Renal pelvis (tissue), 1 donor: ENCODE measurements at regions not wholly inside any gene's neighbourhood (a gene's known extent, or its start where the extent isn't known, plus 50 kb on each side); places are given as distances from the start of the nearest gene placed in this dataset.

Source experiments
- DNase-seq: peaks from one replicate; pipeline ENCODE4 v3.0.0-alpha.2; 2013

DNA sequence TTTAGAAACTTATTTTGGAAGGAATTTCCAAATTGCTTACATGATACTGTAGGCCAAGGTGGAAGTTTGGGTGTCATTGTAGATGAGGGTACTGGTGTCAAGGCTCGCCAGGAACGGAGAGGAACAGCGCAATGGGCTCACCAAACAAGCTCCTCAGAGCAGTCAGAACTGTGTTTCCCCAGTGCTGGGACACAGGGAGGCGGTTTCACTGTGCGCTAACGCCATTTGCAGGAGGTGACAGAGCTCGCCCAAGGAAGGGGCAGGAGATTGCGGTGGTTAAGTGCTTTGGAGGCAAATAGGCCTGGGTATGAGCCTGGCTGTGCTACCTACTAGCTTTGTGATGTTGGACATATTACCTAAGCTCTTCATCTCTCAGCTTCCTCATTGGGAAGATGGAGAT, 57.3 kb downstream of the HHEX start:
- no peak for DNase-seq

DNA sequence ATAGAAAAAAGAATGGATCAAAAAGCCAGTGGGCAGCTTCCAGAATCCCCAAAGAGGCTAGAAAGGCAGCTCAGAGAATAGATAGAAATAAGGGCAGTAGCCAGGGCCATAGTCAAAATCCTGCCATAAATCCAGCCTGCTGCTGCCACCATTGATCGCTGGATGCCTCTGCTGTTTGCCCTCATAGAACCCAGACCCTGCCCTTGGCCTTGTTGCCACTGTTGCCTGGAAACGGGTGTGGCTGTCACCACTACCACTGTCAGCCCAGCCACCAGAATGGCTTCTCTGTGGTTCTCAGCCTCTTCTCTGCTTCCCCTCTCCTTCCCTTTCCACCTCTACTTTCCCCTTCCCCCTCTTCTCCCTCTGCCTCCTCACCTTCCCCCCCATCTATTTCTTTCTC, 57.8 kb downstream of the HHEX start:
- no peak for DNase-seq

DNA sequence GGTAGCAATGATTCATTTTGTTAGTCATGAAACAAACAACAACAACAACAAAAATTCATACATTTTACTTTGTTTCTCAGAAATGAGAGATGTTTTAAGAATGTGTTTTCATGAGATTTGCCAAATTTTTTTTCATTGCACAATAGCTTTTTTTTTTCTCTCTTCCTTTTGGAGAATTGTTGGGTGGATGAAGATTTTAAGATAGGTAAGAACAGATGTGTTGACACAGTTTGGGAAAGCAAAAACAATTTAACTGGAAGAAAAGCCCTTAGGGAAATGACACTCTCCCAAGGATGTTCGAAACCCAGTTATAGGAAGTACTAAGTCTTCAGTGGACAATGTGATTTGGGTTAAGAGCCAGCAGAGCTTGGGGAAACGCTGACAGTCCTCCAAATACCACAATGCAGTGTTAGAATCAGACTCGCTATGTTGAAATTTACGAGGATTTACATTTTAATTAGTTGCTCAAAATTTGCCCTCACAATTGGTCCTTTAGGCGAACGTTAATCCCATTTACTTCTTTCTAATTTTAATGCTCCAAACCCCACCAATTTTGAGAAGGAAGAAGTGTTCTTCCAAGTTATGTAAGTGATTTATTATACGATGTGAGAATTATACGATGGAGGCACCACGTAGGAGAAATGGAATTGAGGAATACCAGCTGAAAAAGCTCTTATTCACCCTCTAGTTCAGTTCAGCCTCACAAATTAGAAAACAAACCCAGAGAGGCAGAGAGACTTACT, 61.2 kb downstream of the HHEX start:
- DNase-seq: no peak

DNA sequence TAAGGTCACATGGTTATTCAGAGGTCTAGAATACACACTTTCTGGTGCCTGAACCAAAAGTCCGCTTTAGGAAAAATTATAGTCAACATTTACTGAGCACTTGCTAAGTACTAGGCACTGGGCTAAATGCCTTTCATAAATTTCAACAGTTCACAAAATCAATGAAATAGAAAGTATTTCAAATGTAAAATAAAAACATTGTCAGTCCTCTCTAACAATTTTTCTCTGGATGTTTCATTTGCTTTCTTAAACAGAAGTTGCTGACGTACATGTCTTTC, 61.7 kb downstream of the HHEX start:
- no peak for DNase-seq

DNA sequence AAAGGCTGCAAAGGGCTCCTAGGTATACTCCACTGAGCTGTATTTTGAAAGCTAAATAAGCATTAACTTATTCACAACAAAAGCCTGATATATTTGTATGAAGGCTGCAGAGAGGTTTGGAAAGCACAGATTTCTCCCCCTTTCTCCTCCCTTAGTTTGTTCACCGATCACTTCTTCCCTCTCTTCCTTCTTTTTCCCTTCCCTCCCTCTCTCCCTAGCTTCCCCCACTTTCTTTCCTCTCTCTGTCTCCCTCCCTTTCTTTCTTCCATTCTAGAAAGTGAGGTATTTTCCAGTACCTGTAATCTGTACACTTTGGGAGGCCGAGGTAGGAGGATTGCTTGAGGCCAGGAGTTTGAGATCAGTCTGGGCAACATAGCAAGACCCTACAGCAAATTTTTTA, 62.1 kb downstream of the HHEX start:
- no peak for DNase-seq

DNA sequence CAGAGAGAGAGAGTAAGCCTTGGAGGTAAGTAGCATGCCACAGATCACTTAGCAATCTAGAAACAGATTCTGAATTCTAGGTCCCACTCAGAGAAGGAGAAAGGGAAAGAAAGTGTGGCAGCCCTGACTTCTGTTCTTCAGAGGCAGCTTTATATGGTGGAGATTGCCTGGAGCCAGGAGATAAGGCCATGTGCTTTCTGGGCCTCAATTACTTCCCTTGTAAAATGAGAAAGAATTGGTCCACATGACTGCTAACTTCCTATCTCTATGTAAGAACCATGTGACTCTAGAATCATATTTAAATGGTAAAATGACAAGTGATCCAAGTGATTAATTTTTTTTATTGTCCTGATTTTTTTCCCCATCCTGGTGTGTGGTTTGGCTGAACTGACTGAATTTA, 64.1 kb downstream of the HHEX start:
- DNase-seq: no peak

DNA sequence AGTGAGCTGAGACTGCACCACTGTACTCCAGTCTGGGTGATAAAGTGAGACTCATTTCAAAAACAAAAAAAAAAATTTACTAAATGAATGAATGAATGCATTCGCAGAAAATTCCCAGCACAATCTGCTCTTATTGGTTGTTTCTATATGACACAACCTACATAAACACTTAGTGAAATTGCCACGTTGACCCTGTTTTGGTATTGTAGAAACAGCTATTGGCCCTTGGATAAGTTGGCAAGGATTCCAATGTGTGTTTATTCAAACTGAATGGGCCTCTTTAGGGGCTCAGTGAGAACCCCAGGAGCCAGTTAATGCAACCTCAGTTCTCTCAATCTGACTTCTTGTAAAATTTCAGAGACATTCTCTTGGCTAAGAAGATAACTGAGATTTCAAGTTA, 66.0 kb downstream of the HHEX start:
- DNase-seq: no peak

DNA sequence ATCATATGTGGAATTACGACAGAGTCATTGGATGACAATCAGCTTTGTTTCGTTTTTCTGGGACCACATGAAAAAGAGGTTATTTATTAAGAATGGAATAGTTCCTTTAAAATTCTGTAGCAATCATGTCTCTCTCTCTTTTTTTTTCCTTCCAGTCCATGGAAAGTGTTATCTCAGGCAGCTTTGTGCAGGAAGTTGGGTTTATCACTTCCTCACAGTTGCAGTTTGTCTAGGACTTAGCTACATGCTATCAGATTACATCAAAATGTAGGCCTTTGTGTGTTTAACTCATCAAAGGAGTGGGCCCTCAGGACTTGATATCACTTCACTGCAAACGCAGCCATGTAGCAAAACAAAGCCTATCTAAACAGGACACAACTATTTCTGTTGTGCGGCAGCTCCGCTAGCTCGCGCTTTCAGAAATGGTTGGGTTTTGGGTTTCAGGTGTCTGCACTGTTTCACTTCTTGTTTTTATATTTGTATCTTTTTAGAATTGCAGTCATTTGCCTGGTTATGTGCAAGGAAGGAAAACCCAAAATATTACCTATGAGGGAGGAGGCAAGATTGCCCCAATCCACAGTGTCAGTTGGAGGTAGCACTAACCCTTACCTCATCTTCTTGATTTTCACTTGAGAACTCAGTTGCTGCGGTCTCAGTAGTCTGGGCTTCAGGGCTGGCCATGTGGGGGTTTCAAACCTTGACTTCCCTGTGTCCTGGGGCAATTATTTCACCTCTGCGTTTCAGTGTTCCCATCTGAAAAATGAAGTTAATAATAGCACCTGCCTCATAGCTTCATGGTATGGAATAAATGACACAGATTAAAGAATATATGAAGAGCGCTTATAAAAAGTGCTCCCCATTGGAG, 66.7 kb downstream of the HHEX start:
- peak; percentile 34 for DNase-seq

DNA sequence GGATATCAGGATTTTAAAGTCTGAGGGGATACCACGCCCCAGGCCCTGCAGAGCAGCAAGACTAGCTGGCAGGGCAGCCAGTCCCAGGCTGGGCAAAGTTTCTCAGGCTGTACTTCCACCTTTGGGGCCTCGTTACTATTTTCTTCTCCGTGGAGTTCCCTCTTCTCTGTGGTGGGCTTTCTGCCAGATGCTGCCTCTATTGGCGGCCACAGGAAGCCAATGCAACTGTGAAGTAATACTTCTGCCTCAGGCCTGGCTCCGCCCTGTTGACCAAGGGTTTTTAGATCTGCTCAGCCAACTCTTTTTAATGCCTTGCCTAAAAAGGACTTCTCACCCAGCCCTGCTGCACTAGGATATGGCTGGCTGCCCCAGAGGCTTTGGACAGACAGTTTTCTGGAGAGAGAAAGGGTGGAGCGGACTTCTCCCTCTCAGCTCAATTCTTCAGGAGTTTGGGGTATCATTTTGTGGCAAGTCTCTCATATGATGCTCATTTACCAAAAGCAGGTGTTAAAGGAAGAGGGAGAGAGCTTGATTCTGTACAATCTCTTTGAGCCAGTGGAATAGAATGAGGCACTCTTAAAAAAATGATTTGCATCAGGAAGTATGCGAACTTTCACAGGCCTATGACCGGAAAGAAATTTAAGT, 67.4 kb downstream of the HHEX start:
- peak; percentile 65 for DNase-seq

DNA sequence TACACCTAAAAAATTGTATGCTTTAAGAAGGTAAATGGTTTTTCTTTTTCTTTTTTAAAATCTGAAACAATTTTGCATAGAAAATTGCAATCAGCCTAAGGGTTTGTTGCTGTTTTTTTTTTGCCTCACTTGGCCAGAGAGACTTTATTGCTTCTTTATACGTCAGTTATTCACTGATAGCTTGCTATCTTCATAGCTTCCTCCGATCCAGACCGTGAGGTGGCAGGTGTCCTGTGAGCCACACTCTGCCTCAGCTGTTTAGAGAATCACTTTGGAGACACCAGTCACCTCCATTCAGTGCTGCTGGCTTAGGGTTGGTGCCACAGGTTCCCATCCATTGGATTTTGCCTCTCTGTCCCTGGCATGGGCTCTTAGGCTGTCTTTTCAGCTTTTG, 68.0 kb downstream of the HHEX start:
- no peak for DNase-seq

DNA sequence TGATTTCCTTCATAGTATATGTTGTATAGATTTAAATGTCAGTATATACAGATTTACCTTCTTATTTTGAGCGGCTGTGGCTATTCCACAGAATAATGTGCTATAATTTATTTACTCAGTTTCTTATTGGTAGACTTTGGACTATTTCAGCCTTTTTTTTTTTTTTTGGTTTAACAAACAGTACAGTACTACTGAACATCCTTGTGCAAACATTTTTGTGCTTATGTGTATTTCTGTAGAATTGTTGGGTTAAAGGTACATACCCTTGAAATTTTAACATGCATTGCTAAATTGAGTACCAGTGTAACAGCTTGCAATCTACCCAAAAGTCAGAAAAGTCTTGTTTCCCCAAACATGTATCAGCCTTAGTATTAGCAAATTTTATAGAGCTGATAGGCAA, 68.8 kb downstream of the HHEX start:
- DNase-seq: no peak

DNA sequence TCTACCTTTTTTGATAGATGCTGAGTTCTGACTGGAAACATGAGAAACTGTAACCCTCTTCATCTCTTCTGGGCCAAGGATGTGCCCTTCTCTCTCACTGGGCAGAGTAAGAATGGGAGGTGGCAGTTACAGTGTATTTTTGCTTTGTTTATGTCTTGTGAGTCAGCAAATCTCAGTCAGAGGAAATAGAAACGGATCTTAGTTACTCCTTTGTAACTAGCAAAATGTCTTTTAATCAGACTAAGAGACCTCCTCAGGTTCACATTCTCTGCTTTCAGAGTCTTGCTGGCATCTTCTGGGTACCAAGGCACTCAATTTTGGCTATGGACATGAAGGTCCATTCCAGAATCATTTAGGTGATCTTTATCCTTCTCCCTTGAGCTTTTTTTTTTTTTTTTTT, 70.9 kb downstream of the HHEX start:
- DNase-seq: no peak

DNA sequence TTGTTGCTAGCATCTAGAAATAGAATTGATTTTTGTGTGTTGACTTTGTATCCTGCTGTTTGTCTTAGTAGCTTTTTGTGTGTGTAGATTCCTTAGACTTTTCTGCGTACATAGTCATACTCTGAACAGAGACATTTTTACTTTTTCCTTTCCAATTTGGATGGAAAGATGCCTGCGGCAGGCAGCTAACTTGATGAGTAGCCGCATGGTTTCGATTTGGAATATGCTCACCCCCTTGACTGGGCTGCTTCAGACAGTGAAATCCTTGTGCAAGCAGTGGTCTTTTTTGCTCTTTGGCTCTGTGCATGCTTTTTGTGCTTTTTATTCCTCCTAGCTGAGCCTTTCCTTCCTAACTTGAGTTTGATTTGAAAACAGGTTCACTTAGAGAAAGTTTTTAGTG, 71.8 kb downstream of the HHEX start:
- no peak for DNase-seq

DNA sequence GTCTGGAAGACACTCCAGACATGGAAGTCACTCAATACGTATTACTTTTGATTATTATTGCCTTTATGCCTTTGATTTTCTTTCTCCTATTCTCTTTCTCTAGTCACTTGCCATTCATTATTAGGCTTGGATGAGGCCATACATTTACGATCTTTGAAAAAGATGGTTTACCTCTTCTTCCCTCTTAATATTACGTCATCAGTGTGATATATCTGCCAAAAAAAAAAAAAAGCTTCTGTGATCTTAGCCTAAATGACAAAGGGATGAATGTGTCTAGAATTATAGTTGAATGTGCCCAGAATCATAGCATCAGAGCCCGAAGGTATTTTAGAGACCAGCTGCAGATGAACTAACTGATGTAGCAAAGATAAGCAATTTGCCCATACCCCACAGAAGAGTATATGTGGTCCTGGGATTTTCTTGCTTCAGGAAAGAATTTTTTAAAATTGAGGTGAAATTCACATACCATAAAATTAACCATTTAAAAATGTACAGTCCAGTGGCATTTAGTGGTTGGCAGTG, 73.9 kb downstream of the HHEX start:
- DNase-seq: no peak

DNA sequence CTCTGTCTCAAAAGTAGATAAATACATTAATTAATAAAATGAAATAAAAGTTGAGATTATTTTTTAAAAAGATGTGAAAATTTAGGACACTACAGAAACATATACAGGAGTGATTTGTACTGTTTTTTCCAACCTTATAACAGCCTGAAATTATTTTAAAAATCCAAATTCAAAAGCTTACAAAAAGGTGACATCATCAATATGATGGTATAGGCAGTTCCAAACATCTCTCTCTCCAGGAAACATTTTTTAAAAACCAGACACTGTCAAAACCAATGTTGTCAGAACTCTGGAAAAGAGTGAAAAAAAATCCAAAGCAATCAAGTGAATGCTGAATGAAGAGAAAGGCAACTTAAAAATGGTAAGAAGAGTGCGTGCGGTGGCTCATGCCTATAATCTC, 76.7 kb downstream of the HHEX start:
- no peak for DNase-seq

DNA sequence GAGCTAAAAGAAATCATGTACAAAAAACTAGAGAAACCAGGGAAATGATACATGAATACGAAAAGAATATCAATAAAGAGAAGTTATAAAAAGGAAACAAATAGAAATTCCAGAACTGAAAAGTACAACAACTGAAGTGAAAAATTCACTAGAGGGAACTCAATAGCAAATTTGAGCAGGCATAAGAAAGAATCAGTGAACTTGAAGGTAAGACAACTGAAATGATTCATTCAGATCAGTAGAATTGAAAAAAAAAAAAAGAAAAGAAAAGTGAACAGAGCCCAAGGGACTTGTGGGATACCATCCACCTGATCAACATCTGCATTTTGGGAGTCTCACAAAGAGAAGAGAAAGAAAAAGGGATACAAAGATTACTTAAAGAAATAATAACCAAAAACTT, 78.3 kb downstream of the HHEX start:
- no peak for DNase-seq

DNA sequence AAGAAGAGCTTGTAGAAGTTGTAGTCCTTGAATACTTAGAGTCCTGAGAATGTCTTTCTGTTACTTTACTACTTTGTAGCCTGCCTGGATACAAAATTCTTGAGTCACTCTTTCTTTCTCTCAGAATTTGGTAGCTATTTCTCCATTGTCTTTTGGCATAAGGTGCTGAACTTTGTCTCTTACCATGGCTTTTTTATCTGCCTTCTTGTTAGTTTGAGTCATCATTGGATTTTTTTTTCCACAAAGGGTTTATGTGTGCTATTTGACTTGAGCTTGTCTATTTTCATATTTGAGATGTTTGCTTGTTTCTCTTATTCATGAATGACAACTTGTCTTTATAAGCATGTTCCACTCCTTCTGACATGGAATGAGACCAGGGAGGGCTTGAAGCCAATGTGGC, 74.5 kb upstream of the EXOC6 start:
- no peak for DNase-seq

DNA sequence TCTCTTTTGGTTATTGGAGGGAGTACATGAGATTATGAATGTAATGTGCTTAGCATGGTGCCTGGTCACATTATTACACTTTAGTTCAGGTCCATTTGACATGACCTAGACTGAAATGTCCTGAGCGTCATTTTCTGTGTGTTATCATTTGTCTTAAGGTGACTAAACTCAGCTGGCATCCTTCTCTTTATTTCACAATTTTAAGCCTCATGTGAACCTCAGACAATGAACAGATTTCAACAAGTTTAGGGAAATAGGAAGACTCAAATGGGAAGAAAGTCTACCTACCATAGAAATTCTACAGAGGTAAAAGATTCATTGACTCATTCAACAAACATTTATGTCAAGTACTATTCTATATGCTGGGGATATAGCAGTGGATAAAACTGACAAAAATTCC, 70.2 kb upstream of the EXOC6 start:
- no peak for DNase-seq

DNA sequence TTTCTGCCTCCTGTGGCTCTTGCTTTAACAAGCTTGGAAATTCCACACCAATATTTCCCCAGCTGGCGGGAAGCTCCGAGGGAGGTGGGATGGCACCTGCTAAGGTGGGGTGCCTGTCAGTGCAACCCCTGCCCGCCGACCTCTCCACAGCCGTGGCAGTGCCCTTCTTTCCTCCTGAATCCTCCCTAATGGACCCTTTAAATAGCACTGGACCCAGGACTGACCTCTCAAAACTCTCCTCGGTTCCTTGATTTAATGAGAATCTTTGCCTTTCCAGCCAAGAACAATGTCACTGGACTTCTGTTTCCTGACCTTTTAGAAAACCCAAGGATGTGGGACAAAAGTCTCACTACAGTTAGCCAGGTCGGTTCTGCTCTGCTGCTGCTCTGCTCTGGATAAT, 63.2 kb upstream of the EXOC6 start:
- no peak for DNase-seq

DNA sequence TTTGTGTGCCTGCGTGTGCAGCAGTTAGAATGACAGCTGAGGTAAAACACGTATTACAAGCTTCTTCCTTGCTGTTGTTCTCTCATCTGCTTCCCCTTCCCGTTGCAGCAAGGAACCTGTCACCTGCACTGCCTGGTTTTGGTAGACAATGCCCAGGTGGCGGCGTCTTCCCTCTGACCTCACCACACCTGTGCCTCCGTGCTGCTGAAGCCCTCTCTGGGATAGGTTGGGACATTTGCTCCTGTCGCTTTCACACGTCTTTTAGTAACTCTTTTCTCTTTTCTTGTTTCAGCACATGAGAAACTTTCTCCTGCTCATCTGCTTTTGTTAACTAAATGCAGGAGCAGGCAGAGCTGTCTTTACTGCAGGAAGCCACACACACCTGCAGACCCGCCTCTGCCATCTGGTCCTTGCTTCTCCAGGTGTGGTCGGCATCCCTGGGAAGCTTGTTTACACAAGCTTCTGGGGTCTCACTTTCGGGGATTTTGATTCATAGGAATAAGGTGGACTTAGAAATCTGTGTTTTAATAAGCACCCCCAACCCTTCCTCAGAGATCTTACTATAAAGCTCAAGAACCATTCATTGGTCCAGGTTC, 60.7 kb upstream of the EXOC6 start:
- DNase-seq: no peak

DNA sequence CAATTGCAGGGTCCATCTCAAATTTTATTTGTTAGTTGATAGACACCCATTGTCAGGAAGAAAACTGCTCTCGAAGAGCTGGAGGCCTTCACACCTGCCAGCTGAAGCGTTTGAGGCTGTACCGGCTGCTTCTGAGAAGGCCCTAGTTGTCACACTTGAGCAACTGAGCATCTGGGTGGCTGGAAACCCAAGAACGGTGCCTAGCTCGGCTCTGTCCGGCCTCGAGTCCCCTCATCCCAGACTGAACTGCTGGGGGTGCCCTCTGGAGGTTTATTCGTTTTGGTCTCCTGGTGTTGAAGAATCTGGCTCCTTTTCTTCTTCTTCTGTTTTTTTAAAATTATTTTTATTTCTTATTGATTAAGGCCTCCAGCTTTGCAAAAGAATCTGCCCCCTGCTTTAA, 59.3 kb upstream of the EXOC6 start:
- no peak for DNase-seq

DNA sequence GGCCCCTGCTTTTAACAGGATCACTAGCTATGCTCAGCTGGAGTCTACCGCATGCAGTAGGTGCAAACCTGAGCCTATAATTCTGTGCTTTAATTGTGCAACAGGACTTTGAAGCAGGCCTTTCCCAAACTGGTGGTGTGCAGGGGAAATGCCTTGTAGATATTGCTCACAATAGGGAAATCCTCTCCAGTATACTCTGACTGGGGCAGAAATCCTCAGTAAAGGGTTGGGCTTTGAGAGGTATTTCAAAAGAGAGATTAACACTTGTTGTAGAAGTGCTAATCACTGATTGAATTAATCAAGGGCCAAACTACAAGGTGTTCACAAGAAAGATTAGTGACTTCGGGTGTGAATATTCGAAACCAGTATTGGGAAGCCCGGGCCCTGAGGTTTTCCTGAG, 58.5 kb upstream of the EXOC6 start:
- no peak for DNase-seq

DNA sequence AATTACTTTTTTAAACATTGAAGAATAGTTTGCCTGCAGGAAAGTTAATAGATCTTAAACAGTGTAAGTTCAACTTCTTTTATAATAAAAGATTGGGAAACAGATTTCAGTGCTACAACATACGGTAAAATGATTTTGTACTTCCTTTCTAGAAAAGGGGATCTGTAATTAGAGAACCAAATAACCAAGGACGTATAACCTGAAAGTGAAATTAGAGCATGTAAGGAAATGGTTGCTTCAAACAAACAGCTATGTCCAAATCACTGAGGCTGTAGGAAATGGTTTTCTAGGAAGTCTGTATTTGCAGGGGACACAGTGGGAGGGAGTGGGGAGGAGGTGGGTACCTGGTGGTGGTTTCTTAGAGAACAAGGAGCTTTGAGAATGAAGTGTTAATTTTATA, 57.9 kb upstream of the EXOC6 start:
- DNase-seq: no peak
